Cerebellar nuclear complex (tissue), 1 donor: ENCODE measurements at regions not wholly inside any gene's neighbourhood (a gene's known extent, or its start where the extent isn't known, plus 50 kb on each side); places are given as distances from the start of the nearest gene placed in this dataset.

Source experiments
- DNase-seq, 2 experiments: peaks; one replicate each; lab custom pipeline; 2025; lab: John Stamatoyannopoulos, UW

DNA sequence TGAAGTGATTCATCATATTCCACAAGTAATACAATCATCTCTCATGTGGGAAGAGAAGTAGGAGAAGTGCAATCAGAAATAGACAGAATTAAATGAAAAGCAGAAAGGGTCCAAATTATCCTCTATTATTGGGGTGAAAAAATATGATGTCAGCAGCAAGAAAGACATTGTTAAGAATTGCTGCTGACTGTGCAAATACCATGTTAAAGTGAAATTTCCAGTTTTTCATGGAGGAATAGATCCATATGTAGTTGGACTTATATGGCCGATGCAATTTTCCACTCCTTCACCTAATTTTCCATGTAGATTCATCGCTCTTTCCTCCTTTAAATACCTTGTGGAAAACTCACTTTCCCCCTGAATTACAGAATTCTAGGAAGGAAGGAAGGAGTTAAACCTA, 819.8 kb downstream of the GATA3 start:
- no peak for DNase-seq

DNA sequence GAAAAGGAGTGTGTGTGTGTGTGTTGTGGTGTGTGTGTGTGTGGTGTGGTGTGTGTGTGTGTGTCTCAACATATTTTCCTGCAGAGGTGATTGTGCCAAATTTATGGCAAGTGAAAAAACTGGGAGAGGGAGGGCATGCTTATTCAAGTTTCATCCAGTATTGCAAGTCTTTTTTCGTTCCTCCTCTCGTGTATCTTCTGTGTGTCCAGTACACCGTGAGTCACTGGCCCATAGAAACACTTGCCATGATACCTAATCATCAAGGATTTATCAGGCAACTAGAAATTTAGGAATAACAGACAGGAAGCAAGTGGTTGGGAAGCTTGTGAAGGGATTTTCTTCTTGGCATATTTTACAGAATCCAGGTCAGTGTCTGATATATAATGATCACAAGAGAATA, 820.5 kb downstream of the GATA3 start:
- no peak for DNase-seq

GRCh38 chr10:8876171-8876570, 821.7 kb downstream of the GATA3 start:
- DNase-seq, result no peak

DNA sequence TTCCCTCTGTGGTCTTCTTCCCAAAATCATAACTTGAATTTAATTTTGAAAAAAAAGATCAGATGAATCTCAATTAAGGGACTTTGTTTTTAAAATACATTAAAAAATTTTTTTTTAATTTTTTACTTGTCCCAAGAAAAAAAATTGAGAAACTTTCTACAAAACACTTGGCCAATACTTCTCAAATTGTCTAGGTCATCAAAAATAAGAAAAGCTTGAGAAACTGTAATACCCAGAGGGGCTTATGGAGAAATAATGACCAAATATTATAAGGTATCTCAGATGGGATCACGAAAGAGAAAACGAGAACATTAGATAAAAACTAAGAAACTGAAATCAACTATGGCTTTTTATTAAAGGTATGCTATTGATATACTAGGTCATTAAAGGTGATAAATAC, 835.0 kb downstream of the GATA3 start:
- no peak for DNase-seq

DNA sequence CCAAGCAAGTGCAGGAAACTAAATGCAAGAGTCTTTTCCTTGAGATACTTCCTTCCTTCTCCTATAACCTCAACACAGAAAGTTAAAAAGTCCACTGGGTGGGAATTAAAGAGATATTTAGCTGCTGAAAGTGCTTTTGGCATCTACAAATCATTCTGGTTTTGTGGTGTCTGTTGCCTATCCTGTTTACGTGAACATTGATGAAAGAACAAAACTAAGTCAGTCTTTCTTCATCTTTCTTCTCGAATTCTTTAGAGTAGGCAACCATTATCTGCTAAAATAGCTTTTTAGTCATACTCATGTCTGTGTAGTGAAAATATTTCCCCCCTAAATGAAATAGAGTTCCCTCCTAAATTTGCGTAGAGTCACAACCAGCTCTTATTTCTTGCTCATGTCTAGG, 838.6 kb downstream of the GATA3 start:
- DNase-seq, result no peak

GRCh38 chr10:8894148-8894547, 839.7 kb downstream of the GATA3 start:
- DNase-seq, result no peak

- DNase-seq, result no peak
Observed at GRCh38 chr10:8897769-8898168, 843.3 kb downstream of the GATA3 start.

DNA sequence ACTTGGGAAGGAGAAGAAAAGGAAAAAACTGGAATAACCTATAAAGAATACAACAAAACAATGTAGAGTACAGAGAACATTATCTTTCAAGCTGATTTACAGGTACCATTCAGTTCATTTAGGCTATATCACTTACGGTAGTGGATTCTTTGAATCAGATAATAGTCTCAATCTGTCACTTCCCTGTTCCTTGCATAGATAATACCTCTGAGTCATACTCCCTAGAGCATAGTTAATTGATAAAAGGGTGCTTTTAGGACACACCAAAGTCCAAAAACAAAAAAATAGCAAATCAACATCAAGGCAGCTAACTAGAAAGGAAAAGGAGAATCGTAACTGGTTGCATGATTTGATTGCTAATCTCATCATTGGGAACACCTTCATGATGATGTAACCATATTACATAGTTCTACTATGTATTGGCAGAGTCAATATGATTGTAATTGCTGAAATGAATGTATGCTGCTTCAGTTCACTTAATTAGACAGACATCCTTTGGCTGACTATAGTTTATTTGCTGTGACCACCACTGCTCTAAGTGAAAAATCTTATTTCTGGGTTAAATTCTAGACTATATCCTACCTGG, 844.4 kb downstream of the GATA3 start:
- no peak for DNase-seq

- no peak for DNase-seq
Observed at GRCh38 chr10:8902926-8903325, 848.4 kb downstream of the GATA3 start.

- DNase-seq, result no peak
Observed at GRCh38 chr10:8908013-8908412, 853.5 kb downstream of the GATA3 start.

DNA sequence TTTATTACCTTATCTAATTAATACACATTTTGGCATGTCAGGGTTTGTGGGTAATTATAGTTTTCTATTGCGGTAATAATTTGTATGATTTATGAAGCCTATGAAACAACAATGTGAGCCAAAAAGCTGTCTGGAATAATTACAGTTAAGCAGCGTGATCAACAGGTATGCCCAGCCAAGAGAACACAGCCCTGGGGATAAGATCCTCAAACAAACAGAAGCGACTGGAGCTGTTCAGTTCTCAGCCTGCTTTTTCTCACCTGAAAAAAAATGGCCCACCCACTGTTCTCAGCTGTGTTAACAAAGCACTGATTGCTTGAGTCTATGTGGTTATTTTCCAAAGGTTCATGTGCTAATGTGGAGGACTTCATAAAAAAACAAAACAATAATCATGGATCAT, 855.8 kb downstream of the GATA3 start:
- no peak for DNase-seq

DNA sequence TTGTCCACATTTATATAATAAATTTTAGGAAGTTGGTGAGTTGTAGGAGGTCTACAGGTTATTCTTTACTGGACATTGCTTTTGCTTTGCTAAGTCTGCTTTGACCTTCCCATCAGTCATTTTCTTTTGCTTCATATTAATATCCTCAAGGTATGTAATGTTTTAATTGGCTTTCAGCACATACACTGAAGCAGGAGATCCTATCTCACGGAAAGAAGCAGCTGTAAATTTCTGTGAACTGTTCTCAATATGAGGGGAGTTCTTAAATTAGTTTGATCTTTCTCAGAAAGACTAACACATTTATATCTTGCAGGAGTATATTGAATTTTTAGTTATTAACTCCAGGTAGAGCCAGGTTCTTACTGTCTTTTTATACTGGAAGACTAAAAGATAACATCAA, 856.5 kb downstream of the GATA3 start:
- no peak for DNase-seq

DNA sequence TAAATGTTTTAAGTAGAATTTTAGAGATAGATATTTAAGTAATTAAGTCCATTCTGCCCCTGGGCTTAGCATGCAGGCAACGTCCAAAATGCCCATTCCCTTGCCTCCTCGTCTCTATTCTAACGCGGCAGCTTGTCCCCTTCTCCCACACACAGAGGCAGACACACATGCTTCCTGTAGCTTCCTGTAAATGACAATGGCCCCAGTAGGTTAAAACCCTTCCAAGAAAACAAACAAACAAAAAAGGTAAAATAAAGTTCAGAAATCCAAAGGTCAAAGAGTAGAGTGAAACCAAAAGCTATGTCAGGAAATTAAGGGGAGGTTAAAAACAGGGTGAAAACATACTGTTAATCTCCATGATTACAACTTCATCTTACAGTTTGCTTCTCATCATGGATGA, 857.6 kb downstream of the GATA3 start:
- DNase-seq, result no peak

- DNase-seq, result no peak
Observed at GRCh38 chr10:8913720-8914119, 859.2 kb downstream of the GATA3 start.

DNA sequence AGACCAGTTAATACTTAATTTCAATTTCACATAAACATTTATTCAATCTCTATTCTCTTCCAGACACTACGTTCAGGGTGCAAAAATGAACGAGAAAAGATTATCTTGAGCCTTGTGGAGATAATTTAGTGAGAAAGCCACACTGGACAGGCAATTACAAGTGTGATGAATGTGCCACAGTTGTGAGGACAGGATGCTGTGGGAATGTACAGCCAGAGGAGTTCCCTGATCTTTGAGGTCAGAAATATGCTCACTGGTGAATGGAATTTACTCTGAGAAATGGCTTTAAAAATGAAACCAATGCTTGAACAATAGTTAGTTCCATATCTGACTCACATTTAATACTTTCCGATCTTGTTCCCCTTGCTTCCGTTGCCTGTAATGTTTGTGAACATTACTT, 864.8 kb downstream of the GATA3 start:
- no peak for DNase-seq

- no peak for DNase-seq
Observed at GRCh38 chr10:8921568-8921967, 867.1 kb downstream of the GATA3 start.

DNA sequence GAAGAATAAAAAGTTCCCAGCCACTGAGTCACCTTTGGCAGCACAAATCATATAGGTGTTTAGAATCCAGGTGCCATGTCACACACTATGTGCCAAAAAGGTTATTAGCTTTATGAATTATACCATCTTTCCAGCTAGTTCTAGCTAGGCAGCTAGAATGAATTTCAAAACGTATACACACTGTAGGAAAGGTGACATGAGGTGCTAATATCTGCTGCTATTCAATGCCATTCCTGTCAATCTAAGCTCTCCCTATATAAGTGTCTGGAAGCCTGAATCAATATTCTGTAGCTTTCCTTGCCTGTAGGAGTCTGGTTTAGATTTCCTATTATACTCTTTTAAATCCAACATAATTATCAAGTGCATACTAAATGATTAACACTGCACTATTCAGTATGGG, 868.6 kb downstream of the GATA3 start:
- DNase-seq, result no peak

DNA sequence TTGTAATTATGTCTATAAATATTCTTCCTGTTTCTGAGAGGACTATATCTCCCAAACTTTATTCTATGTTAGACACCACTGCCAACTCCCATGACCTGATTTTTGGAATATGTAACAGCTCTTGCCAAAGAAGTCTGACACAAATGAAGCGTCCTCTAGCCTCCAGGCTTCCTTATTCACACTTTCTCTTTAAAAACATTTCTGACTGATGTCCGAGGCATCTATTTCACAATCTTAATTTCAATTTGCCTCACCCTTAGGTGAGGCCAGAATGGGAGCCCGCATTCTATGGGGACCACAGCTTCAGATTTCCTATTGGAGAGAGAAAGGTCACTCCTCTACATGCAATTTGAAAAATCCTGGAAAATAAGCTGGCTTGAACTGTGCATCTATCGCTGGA, 873.2 kb downstream of the GATA3 start:
- DNase-seq, result no peak

- no peak for DNase-seq
Observed at GRCh38 chr10:8946451-8946850, 892.0 kb downstream of the GATA3 start.

GRCh38 chr10:8950978-8951377, 896.5 kb downstream of the GATA3 start:
- no peak for DNase-seq

- no peak for DNase-seq
Observed at GRCh38 chr10:8951440-8952089, 897.1 kb downstream of the GATA3 start.

- no peak for DNase-seq
Observed at GRCh38 chr10:8956400-8956799, 901.9 kb downstream of the GATA3 start.

DNA sequence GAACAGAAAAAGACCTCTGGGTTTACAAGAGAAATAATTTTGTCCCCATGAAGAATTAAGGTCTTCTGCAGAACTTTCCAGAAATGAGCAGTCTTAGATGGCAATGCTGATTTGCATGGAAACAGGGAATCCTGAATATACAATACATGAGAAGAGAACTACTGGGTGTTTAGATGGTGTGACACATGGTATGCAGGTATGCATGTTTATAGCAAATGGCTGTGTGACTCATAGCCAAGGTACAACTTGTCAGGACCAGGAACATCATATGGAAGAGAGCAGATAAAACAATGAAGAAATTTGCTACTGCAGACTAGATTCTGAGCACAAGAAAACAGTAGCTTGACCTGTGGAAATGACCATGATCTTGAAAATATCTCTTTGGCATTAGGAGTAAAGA, 907.8 kb downstream of the GATA3 start:
- no peak for DNase-seq

GRCh38 chr10:8967061-8967460, 912.6 kb downstream of the GATA3 start:
- no peak for DNase-seq
